Activated T-cell treated with anti-CD3 and anti-CD28 coated beads, Interleukin-2, amount 50 U/mL, for 24 hours (primary cell): ENCODE measurements at regions not wholly inside any gene's neighbourhood (a gene's known extent, or its start where the extent isn't known, plus 50 kb on each side); places are given as distances from the start of the nearest gene placed in this dataset.

ENCODE experiments used
- DNase-seq: peaks from one replicate; pipeline ENCODE4 v3.0.0-alpha.2; 2020
- H3K27ac Mint-ChIP-seq: 2 replicates; pipeline ENCODE4 v1.8.0; 2020; ENCODE audit warnings: mild to moderate bottlenecking, mixed read lengths
- H3K27me3 Mint-ChIP-seq: 2 replicates; pipeline ENCODE4 v1.8.0; 2020; ENCODE audit warnings: mixed read lengths
- H3K36me3 Mint-ChIP-seq: 2 replicates; pipeline ENCODE4 v1.8.0; 2020; ENCODE audit warnings: low read depth, mixed read lengths
- H3K4me1 Mint-ChIP-seq: 2 replicates; pipeline ENCODE4 v1.8.0; 2020; ENCODE audit warnings: low read depth, mixed read lengths
- H3K4me3 Mint-ChIP-seq: 2 replicates; pipeline ENCODE4 v1.8.0; 2020; ENCODE audit warnings: mild to moderate bottlenecking, moderate library complexity, mixed read lengths
- H3K9me3 Mint-ChIP-seq: 2 replicates; pipeline ENCODE4 v1.8.0; 2020; ENCODE audit warnings: mixed read lengths

GRCh38 chr12:111194703-111195051, 174.2 kb downstream of the PHETA1 start:
- Mint-ChIP-seq H3K9me3 (no peaks in the 10 kb centered on the region), H3K27ac (no peak overlapping the region), H3K4me3 (no peak overlapping the region), H3K36me3 (no peaks in the 10 kb centered on the region), H3K27me3 (peaks cover 7% of the 10 kb centered on the region), H3K4me1 (no peaks in the 10 kb centered on the region)
- no peak for DNase-seq

GRCh38 chr12:111193977-111194702, 174.8 kb downstream of the PHETA1 start:
- Mint-ChIP-seq H3K9me3 (no peaks in the 10 kb centered on the region), H3K4me1 (no peaks in the 10 kb centered on the region), H3K4me3 (no peak overlapping the region), H3K27ac (no peak overlapping the region), H3K36me3 (no peaks in the 10 kb centered on the region), H3K27me3 (peaks cover 7% of the 10 kb centered on the region)
- no peak for DNase-seq

GRCh38 chr12:111193496-111193895, 175.4 kb downstream of the PHETA1 start:
- DNase-seq = no peak
- H3K4me1 Mint-ChIP-seq = no peaks in the 10 kb centered on the region
- no peaks in the 10 kb centered on the region for H3K36me3 Mint-ChIP-seq
- no peak overlapping the region for H3K27ac Mint-ChIP-seq
- peaks cover 7% of the 10 kb centered on the region for H3K27me3 Mint-ChIP-seq
- no peak overlapping the region for H3K4me3 Mint-ChIP-seq
- H3K9me3 Mint-ChIP-seq = no peaks in the 10 kb centered on the region

DNA sequence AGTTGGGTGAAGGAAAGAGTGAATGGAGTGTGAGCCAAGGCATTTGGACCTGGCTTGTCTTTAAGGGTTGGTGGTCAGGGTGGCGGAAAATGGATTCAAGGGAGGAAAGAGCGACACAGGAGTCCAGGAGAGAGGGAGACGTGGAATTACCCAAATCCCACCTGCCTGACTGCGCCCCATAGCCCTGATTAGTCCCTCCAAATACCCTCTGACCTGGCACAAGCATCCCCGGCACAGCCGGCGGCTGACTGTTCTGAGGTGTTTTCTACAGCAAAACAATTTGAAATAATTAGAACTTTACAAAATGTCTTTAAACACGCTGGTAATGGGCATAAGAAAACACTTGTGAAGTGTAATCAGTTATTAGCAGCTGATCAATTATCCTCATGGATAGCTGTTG, 175.8 kb downstream of the PHETA1 start:
- no peaks in the 10 kb centered on the region for H3K9me3 Mint-ChIP-seq
- no peak overlapping the region for H3K4me3 Mint-ChIP-seq
- DNase-seq = no peak
- H3K4me1 Mint-ChIP-seq = no peaks in the 10 kb centered on the region
- H3K27me3 Mint-ChIP-seq = peaks cover 7% of the 10 kb centered on the region
- no peak overlapping the region for H3K27ac Mint-ChIP-seq
- H3K36me3 Mint-ChIP-seq = no peaks in the 10 kb centered on the region

GRCh38 chr12:111192647-111193046, 176.2 kb downstream of the PHETA1 start:
- Mint-ChIP-seq H3K36me3 (no peaks in the 10 kb centered on the region), H3K27ac (no peak overlapping the region), H3K4me1 (no peaks in the 10 kb centered on the region), H3K27me3 (peaks cover 7% of the 10 kb centered on the region), H3K9me3 (no peaks in the 10 kb centered on the region), H3K4me3 (no peak overlapping the region)
- DNase-seq = no peak

- no peak overlapping the region for H3K27ac Mint-ChIP-seq
- no peaks in the 10 kb centered on the region for H3K9me3 Mint-ChIP-seq
- DNase-seq = no peak
- peaks cover 2% of the 10 kb centered on the region for H3K27me3 Mint-ChIP-seq
- H3K36me3 Mint-ChIP-seq = no peaks in the 10 kb centered on the region
- no peaks in the 10 kb centered on the region for H3K4me1 Mint-ChIP-seq
- H3K4me3 Mint-ChIP-seq = no peak overlapping the region
Measured at GRCh38 chr12:111190741-111191526, 178.0 kb downstream of the PHETA1 start.

DNA sequence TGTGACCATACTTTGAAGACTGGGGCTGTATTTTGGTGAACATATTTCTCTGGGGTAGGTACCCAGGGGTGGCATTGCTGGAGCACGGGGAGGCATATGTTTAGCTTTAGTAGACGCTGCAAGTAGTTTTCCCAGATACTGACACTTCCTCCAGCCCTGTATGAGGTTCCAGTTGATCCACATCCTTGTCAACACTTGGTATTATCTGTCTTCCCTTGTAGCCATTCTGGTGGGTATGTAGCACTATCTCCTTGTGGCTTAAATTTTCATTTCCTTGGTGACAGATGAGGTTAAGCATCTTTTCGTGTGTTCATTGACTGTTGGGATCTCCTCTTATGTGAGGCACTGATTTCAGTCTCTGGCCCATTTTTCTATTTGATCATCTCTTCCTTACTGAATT, 179.1 kb downstream of the PHETA1 start:
- Mint-ChIP-seq H3K36me3 (no peaks in the 10 kb centered on the region), H3K9me3 (no peaks in the 10 kb centered on the region), H3K4me3 (no peak overlapping the region), H3K27ac (no peak overlapping the region), H3K4me1 (no peaks in the 10 kb centered on the region), H3K27me3 (peaks cover 2% of the 10 kb centered on the region)
- DNase-seq = no peak

DNA sequence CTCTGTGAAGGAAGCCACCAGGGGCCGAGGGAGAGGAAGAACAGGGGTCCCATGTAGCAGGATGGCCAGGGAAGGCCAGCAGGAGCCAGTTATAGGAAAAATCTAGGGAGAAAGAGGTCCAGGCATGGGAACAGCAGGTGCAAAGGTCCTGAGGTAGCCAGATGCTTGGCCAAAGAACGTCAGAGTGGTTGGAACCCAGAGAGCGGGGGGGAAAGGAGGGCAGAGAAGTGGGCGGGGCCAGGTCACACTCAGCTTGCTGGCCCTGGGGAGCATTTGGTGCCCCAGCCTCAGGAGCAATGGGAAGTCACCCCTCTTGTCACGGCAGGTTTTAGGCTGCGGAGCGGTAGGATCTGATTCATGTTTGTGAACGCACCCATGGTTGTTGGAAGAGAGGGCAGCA, 180.5 kb downstream of the PHETA1 start:
- DNase-seq = no peak
- Mint-ChIP-seq H3K4me1 (no peaks in the 10 kb centered on the region), H3K9me3 (no peaks in the 10 kb centered on the region), H3K4me3 (no peak overlapping the region), H3K36me3 (no peaks in the 10 kb centered on the region), H3K27me3 (peaks cover 2% of the 10 kb centered on the region), H3K27ac (no peak overlapping the region)

DNA sequence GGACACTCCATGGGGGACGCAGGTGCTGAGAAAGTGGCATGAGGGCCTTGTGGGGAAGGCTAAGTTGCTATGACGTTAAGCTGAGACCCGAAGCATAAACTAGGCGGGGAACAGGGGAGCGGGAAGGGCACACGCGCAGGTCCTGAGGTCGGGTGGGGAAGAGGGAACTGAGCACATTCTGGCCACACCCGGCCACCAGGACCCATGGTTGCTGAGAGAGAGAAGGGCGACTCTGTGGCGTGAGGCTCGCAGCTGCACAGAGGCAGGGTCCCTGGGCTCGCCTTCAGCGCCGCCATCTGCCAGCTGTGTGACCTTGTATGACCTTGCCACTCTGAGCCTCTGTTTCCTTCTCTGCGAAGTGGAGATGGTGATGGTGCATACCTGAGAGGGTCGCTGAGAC, 182.5 kb downstream of the PHETA1 start:
- Mint-ChIP-seq H3K27me3 (peaks cover 10% of the 10 kb centered on the region), H3K4me1 (no peaks in the 10 kb centered on the region), H3K27ac (no peak overlapping the region), H3K4me3 (no peak overlapping the region), H3K9me3 (no peaks in the 10 kb centered on the region), H3K36me3 (no peaks in the 10 kb centered on the region)
- DNase-seq = no peak

DNA sequence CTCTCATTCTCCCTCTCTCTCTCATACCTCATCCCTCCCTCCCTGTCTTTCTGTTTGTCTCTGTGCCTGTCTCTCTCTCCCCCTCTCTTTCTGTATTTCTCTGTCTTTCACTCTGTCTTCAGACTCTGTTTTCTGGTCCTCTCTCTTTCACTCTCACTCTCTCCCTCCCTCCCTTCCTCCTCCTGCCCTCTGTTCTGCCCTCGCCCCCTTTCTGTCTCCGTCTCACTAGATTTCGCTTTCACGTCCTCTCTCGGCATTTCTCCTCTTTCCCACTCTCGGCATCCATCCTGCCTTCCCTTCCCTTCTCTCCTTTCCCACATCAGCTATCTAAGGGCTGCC, 183.0 kb downstream of the PHETA1 start:
- no peak overlapping the region for H3K4me3 Mint-ChIP-seq
- H3K27ac Mint-ChIP-seq = no peak overlapping the region
- no peaks in the 10 kb centered on the region for H3K36me3 Mint-ChIP-seq
- no peak for DNase-seq
- no peaks in the 10 kb centered on the region for H3K9me3 Mint-ChIP-seq
- H3K27me3 Mint-ChIP-seq = peaks cover 15% of the 10 kb centered on the region
- H3K4me1 Mint-ChIP-seq = no peaks in the 10 kb centered on the region

- Mint-ChIP-seq H3K4me3 (no peak overlapping the region), H3K27ac (no peak overlapping the region), H3K36me3 (no peaks in the 10 kb centered on the region), H3K27me3 (peaks cover 20% of the 10 kb centered on the region), H3K9me3 (no peaks in the 10 kb centered on the region), H3K4me1 (no peaks in the 10 kb centered on the region)
- no peak for DNase-seq
Measured at GRCh38 chr12:111185206-111185888, 183.5 kb downstream of the PHETA1 start.

DNA sequence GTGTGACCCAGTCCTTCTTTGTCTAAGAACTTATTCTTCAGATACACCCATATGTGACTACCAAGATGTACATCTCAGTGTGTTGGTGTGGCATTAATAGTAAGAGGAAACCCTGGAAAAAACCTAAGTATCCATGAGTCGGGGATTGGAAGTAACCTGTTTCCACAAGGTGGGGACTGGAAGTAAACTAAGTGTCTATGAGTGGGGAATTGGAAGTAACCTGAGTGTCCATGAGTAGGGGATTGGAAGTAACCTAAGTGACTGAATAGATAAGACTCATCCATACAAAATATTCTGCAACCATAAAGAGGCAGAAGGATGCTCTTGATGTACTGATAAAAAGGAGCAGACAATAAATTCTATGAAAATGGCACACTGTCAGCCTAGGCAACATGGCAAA, 184.7 kb downstream of the PHETA1 start:
- no peak for DNase-seq
- Mint-ChIP-seq H3K4me1 (no peaks in the 10 kb centered on the region), H3K9me3 (no peaks in the 10 kb centered on the region), H3K27ac (no peak overlapping the region), H3K4me3 (no peak overlapping the region), H3K27me3 (peaks cover 31% of the 10 kb centered on the region), H3K36me3 (no peaks in the 10 kb centered on the region)

GRCh38 chr12:111183094-111183493, 185.8 kb downstream of the PHETA1 start:
- no peak for DNase-seq
- Mint-ChIP-seq H3K27ac (no peak overlapping the region), H3K27me3 (peaks cover 39% of the 10 kb centered on the region), H3K4me3 (no peak overlapping the region), H3K36me3 (no peaks in the 10 kb centered on the region), H3K9me3 (no peaks in the 10 kb centered on the region), H3K4me1 (no peaks in the 10 kb centered on the region)

DNA sequence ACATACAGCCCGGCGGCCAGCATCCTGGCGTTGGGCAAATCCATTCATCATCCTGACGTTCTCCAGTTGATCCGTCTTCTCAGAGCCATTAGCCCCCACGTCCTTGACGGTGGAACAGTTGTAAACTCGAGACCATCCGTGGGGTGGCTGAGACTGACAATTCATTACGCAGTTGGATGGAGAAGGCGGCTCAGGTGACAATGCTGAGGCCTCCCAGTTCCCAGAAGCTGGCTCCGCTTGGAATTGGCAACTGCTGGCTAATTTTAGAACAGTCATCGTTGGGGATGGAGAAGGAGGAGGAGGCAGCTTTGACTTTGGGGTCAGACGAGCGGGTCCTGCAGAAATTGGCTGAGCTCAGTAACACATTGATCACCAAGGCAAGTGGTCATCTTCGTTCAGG, 186.5 kb downstream of the PHETA1 start:
- Mint-ChIP-seq H3K27me3 (peaks cover 45% of the 10 kb centered on the region), H3K4me1 (no peaks in the 10 kb centered on the region), H3K27ac (no peak overlapping the region), H3K4me3 (no peak overlapping the region), H3K9me3 (no peaks in the 10 kb centered on the region), H3K36me3 (no peaks in the 10 kb centered on the region)
- DNase-seq = no peak

GRCh38 chr12:111181143-111181726, 187.7 kb downstream of the PHETA1 start:
- H3K4me1 Mint-ChIP-seq = no peaks in the 10 kb centered on the region
- H3K27me3 Mint-ChIP-seq = peaks cover 49% of the 10 kb centered on the region
- H3K4me3 Mint-ChIP-seq = no peak overlapping the region
- no peak for DNase-seq
- no peaks in the 10 kb centered on the region for H3K9me3 Mint-ChIP-seq
- no peak overlapping the region for H3K27ac Mint-ChIP-seq
- no peaks in the 10 kb centered on the region for H3K36me3 Mint-ChIP-seq
